A673 (cell line): ENCODE measurements at regions not wholly inside any gene's neighbourhood (a gene's known extent, or its start where the extent isn't known, plus 50 kb on each side); places are given as distances from the start of the nearest gene placed in this dataset.

Experiments used
- BruUV-seq: library from RNA; stranded (reverse); fragments of 400-500 nt; replicated peaks from 2 replicates; lab custom pipeline; 2021; lab: Mats Ljungman, UMichigan
- CTCF ChIA-PET: fragments of 300-600 bp; sonication (Branson Sonifier 250); formaldehyde crosslinking; loops from one replicate; lab custom pipeline; 2022; ENCODE audit warnings: antibody characterized with exemption; lab: Charles Lee
- POLR2A ChIA-PET: fragments of 300-600 bp; sonication (Branson Sonifier 250); formaldehyde crosslinking; loops from one replicate; lab custom pipeline; 2022; ENCODE audit warnings: antibody characterized with exemption; ENCODE audit not compliant: low non-redundant PET; lab: Charles Lee
- DNase-seq: peaks from one replicate; pipeline ENCODE4 v3.0.0-alpha.2; 2015; ENCODE audit warnings: low spot score
- H3K27ac ChIP-seq: fragments of 200-600 bp; sonication (generic); 2 replicates; pipeline ENCODE4 v1.5.1; 2016; ENCODE audit warnings: mixed run types, low read depth, mild to moderate bottlenecking, mixed read lengths, antibody characterized with exemption, low read length; ENCODE audit not compliant: poor library complexity, severe bottlenecking
- H3K27me3 ChIP-seq: fragments of 200-600 bp; sonication (generic); replicated peaks from 2 replicates; pipeline ENCODE4 v1.6.1; 2017; ENCODE audit warnings: mixed run types, low read depth, mild to moderate bottlenecking, mixed read lengths, antibody characterized with exemption, low read length; ENCODE audit not compliant: insufficient read depth, poor library complexity
- H3K36me3 ChIP-seq: fragments of 200-600 bp; sonication (generic); 2 replicates; pipeline ENCODE4 v1.6.1; 2016; ENCODE audit warnings: mixed run types, mild to moderate bottlenecking, mixed read lengths, antibody characterized with exemption, low read length; ENCODE audit not compliant: insufficient read depth, poor library complexity, severe bottlenecking
- H3K4me1 ChIP-seq: fragments of 200-600 bp; sonication (generic); 2 replicates; pipeline ENCODE4 v1.6.1; 2017; ENCODE audit warnings: mixed run types, mild to moderate bottlenecking, mixed read lengths, antibody characterized with exemption, low read length; ENCODE audit not compliant: insufficient read depth, poor library complexity, severe bottlenecking
- H3K4me3 ChIP-seq: fragments of 200-600 bp; sonication (generic); 2 replicates; pipeline ENCODE4 v1.5.1; 2016; ENCODE audit warnings: low read depth, mixed run types, mild to moderate bottlenecking, mixed read lengths, low read length; ENCODE audit not compliant: poor library complexity, severe bottlenecking
- H3K9me3 ChIP-seq: fragments of 200-600 bp; sonication (generic); 2 replicates; pipeline ENCODE4 v1.6.1; 2016; ENCODE audit warnings: mixed run types, low read depth, mild to moderate bottlenecking, mixed read lengths, antibody characterized with exemption, low read length; ENCODE audit not compliant: poor library complexity, severe bottlenecking
- CTCF ChIP-seq: fragments of 300-800, 200-600 bp; sonication (generic); conservative IDR thresholded peaks from 2 replicates; pipeline ENCODE4 v1.5.1; 2017; ENCODE audit warnings: low read depth, mild to moderate bottlenecking, antibody characterized with exemption, low read length, moderate library complexity, mixed read lengths
- EZH2 ChIP-seq: fragments of 200-600 bp; sonication (generic); IDR thresholded peaks from 2 replicates; pipeline ENCODE4 v1.6.1; 2017; ENCODE audit warnings: borderline replicate concordance, low read depth, mild to moderate bottlenecking, mixed read lengths, antibody characterized with exemption, low read length; ENCODE audit not compliant: poor library complexity, severe bottlenecking
- intact Hi-C: fragments of 100-400 bp; cut with micrococcal nuclease; formaldehyde crosslinking; loops from one replicate; pipeline ENCODE4 v1.10.0; 2022; ENCODE audit not compliant: unreplicated experiment

- ChIA-PET CTCF (no interaction called here), POLR2A (no interaction called here)
- intact Hi-C loops = no loop called here
- Histone ChIP-seq H3K4me3 (no peak overlapping the region), H3K4me1 (no peaks in the 10 kb centered on the region), H3K9me3 (no peaks in the 10 kb centered on the region), H3K36me3 (no peaks in the 10 kb centered on the region), H3K27ac (no peak overlapping the region), H3K27me3 (no peaks in the 10 kb centered on the region)
- DNase-seq = no peak
- no TSS peak for BruUV-seq
- TF ChIP-seq EZH2 = no peak
- no peak for TF ChIP-seq CTCF
These were observed 729.6 kb upstream of the PTBP2 start for GRCh38 chr1:95991787-95992520.

GRCh38 chr1:95994643-95995042, 726.9 kb upstream of the PTBP2 start:
- H3K36me3 ChIP-seq = no peaks in the 10 kb centered on the region
- intact Hi-C loops = no loop called here
- ChIA-PET CTCF (no interaction called here), POLR2A (no interaction called here)
- BruUV-seq = no TSS peak
- DNase-seq = no peak
- no peaks in the 10 kb centered on the region for H3K4me1 ChIP-seq
- no peak overlapping the region for H3K4me3 ChIP-seq
- no peaks in the 10 kb centered on the region for H3K9me3 ChIP-seq
- no peaks in the 10 kb centered on the region for H3K27me3 ChIP-seq
- no peak overlapping the region for H3K27ac ChIP-seq
- no peak for TF ChIP-seq EZH2
- no peak for TF ChIP-seq CTCF

GRCh38 chr1:96002201-96002600, 719.4 kb upstream of the PTBP2 start:
- Histone ChIP-seq H3K27me3 (no peaks in the 10 kb centered on the region), H3K9me3 (no peaks in the 10 kb centered on the region), H3K4me3 (no peak overlapping the region), H3K4me1 (no peaks in the 10 kb centered on the region), H3K27ac (no peak overlapping the region), H3K36me3 (no peaks in the 10 kb centered on the region)
- DNase-seq = no peak
- ChIA-PET CTCF (no interaction called here), POLR2A (no interaction called here)
- TF ChIP-seq CTCF = no peak
- TF ChIP-seq EZH2 = no peak
- BruUV-seq = no TSS peak
- intact Hi-C loops = no loop called here
